Left ventricle myocardium superior (tissue), 1 donor: ENCODE measurements at regions not wholly inside any gene's neighbourhood (a gene's known extent, or its start where the extent isn't known, plus 50 kb on each side); places are given as distances from the start of the nearest gene placed in this dataset.

ENCODE experiments used
- ATAC-seq: fragments of 200-7000 bp; cut with Tn5 transposase; one replicate; pipeline ENCODE4 v1.9.1; 2020; ENCODE audit warnings: mild to moderate bottlenecking, moderate library complexity
- DNase-seq: peaks from one replicate; pipeline ENCODE4 v3.0.0-alpha.2; 2020
- intact Hi-C: fragments of 100-400 bp; cut with micrococcal nuclease; formaldehyde crosslinking; loops from one replicate; pipeline ENCODE4 v1.11.0; 2022
- donor health status: DM: no; HTN: yes; CAD: no; lungs with severe emphysema.

GRCh38 chr3:30486368-30486767, 120.0 kb upstream of the TGFBR2 start:
- intact Hi-C loops, result no loop called here
- DNase-seq, result no peak

DNA sequence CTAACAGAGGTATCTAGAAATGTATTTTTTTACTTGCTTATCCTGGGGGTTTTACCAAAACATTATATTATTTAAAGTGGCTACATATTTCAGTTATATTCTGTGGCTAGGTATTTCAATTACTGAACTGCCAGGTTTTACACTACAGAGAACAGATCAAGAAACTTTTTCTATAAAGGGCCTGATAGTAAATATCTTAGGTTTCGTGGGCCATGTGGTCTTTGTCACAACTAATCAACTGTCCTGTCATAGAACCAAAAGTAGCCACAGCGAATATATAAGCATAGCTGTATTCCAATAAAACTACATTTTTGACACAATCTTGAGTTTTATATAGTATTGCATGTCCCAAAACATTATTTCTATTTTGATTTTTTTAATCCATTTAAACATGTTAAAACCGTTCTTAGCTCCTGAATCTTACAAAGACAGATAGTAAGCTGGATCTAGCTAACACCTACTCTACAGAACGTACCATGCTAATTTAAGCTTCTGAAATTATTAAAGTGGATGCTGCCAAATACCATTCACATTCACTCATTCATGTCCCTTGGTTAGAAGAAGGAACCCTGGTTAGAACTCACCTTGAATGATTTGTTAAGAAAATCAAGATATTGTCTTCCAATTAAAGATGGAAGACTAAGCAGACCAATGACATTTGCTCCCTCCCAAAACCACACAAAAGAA, 118.2 kb upstream of the TGFBR2 start:
- intact Hi-C loops, result no loop called here
- DNase-seq (no peak), ATAC-seq (peak; percentile 85)

More at GRCh38 chr3:30486368-30486767, 120.0 kb upstream of the TGFBR2 start:
- no peak for ATAC-seq

- intact Hi-C loops, result no loop called here
- DNase-seq (no peak), ATAC-seq (no peak)
These were observed 113.8 kb upstream of the TGFBR2 start for GRCh38 chr3:30492322-30493192.

DNA sequence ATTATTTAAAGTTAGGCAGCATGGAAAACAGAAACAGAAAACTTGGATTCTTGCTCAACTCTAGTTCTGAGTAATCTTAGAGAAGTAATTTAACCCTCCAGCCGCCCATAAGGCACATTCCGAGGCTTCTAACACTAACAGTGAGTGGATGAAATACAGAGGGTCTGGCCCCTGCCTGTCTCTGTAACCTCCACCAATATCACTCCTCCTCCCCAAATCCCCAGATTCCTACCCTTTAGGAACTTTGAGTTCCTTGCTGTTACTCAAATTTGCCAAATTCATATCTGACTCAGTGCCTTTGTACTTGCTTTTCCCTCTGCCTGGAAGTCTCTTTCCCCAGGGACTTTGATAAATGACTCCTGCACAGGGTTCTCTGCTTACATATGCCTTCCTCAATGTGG, 112.5 kb upstream of the TGFBR2 start:
- intact Hi-C loops, result no loop called here
- ATAC-seq, result peak; percentile 68
- DNase-seq, result no peak

DNA sequence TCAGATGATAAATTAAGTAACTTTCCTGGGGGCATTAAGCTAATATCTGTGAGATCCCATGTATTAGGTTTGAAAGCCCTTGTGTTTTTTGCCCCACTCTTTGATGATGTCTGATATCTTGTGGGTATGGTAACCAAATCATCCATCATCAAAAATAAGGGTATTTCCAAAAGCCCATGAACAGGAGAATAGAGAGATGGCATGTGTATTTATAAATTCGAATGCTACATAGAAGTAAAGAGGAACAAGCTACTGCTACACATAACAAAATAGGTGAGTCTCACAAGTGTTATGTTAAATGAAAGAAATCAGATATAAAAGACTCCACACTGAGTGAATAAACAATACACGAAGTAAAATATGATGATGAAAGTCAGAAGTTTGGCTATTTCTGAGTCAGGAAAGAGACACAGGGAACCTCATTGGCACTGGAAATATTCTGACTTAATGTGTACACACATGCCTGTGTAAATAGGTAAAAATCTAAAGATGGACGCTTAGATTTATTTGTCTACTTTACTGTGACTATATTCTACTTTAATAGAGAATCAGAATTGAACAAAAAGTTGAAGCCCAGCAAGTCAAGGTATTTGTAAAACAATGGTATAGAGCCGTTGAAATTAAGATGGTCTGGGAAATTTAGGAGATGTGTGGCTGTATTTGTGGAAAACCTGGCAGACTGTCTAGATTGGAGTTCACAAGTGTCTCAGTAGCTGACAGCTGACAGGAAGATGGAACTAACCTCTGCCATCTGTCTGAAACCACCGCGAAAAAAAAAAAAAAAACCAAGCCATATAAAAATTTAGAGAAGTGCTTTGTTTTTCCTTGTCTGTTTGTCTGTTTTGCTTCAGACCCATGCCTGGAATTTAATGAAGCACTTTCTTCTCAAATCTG, 111.0 kb upstream of the TGFBR2 start:
- ATAC-seq, result no peak

DNA sequence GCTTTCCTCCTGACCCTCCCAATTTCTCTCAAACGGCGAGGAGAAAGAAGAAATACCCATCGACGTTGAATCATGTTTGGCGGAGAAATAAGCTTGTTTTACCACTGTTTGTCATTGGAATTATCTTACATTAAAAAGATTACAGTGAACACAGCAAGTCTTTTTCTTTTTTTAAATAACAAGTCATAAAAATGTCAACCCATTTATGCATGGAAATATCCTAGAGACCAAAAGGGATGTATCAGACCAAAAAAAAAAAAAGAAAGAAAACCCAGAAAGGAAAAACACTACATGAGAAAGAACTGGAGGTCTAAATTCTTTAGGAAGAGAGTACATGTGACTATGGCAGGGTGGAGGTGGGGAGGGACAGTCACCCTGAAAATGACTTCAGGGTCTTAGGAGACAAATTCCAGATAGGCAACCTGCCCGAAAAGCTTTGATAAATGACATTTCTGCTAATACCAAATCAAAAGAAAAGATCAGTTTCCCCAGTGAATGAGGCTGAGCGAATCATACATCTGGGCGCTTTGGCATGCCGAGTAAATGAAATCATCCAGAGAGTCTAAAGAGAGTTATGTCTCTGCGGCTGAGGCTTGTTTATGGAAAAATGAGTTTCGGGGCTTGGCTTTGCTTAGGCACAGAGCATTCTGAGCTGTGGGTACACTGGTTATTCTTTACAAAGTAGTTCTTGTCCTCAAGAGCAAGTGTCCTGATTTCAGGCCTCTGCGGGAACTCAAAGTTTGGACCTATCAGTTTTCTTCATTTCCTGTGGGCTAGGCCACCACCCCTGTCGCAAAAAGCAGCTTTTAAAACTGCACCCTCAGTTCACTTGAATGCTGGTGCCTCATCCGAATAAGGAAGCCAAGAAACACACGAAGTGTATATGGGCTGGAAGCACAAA, 110.1 kb upstream of the TGFBR2 start:
- ATAC-seq (peak; percentile 76), DNase-seq (no peak)
- intact Hi-C loops, result no loop called here

More for the DNA sequence above, 111.0 kb upstream of the TGFBR2 start:
- DNase-seq, result no peak
- intact Hi-C loops, result no loop called here

- intact Hi-C loops, result no loop called here
- no peak for DNase-seq
- ATAC-seq, result peak; percentile 53
These were observed 107.8 kb upstream of the TGFBR2 start for GRCh38 chr3:30498587-30498967.

- no peak for ATAC-seq
- DNase-seq, result no peak
- intact Hi-C loops, result no loop called here
These were observed 105.6 kb upstream of the TGFBR2 start for GRCh38 chr3:30500666-30501399.

DNA sequence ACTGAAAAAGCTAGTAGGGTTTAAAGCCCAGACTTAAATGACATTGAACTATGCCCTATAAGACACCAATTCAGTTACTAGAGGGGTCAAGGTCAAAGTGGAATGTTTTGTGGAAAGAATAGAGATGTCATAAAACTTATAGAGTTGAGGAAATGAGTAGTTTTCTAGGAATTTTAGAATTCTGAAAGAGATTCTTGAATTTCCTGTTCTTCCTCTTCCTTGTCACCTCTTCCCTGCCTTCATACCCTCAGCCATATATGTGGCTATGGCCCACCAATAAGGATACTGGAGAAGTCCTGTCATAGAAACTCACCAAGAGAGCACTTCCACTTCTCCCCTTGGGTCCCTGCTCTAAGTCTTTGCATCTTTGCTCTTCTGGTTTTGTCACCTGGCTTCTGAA, 104.9 kb upstream of the TGFBR2 start:
- ATAC-seq (no peak), DNase-seq (no peak)
- intact Hi-C loops, result no loop called here

DNA sequence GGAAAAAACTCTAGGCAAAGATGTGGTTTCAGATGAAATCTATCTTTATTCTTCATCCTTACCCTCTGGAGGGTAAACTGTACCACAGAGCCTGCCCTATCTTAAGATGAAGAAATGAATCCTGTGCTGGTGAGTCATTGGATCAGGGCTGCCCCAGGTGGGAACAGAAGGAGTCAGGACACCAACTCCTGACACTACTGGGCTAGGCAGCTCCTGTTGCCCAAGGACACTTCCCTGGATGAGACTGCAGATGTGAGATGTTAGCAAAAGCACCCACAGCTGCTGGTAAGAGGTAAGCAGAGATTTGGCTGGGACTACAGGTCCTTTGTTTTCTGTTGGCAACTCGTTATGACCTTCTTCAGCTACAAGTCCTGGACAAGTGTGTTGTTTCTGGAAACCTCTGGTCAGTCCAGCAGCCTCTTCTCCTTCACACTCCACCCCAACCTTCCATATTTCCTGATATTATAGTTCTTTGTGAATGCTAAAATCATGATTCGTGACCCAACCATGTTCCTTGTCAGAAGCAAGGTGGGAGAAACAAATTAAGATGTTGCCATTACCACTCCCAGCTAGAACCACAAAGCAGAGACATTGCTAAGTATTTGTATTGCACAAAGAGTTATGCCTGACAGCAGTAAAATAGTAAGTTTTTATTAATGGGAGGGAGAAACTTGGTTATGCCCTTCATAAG, 104.2 kb upstream of the TGFBR2 start:
- DNase-seq (no peak), ATAC-seq (no peak)
- intact Hi-C loops, result no loop called here

DNA sequence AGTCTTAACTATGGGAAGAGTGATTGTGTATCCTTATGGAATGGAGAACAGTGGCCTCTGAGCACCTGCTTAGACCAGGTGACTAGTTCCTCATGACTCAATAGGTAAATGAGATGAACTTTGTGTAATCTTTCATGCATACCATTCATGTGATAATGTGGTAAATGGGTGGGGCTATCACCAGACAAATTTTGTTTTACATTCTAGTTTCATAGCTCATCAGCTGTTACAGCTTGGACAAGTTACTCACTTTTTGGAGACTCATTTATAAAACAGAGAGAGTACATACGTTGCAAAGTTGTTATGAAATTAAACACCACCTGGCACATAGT, 103.7 kb upstream of the TGFBR2 start:
- DNase-seq, result no peak
- intact Hi-C loops, result no loop called here
- no peak for ATAC-seq

- intact Hi-C loops, result no loop called here
- DNase-seq, result no peak
- no peak for ATAC-seq
These were observed 103.0 kb upstream of the TGFBR2 start for GRCh38 chr3:30503446-30503845.

DNA sequence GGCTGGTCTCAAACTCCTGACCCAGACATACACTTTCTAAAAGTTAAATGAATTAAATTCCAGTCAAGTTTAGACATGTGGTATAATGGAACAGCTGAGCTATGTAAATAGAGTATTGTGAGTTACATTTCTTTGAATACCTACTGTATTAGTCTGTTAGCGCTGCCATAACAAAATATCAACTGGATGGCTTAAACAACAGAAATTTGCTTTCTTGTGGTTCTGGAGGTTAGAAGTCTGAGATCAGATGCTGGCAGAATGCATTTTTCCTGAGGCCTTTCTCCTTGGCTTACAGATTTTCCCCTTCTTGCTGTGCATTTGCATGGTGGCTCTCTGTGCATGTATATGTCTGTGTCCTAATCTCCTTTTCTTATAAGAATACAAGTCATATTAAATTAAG, 101.5 kb upstream of the TGFBR2 start:
- ATAC-seq, result no peak
- no peak for DNase-seq
- intact Hi-C loops, result no loop called here

- no peak for DNase-seq
- intact Hi-C loops, result no loop called here
- ATAC-seq, result no peak
These were observed 100.4 kb upstream of the TGFBR2 start for GRCh38 chr3:30505866-30506520.

DNA sequence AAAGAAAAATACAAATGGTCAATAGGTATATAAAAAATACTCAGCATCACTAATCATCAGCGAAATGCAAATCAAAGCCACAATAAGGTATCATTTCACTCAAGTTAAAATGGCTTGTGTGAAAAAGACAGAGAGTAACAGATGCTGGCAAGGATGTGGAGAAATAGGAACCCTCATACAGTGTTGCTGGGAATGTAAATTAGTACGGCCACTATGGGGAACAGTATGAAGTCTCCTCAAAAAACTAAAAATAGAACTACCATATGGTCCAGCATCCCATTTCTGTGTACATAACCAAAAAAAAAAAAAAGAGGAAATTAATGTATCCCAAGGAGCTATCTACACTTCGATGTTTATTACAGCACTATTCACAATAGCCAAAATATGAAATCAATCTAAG, 98.1 kb upstream of the TGFBR2 start:
- intact Hi-C loops, result no loop called here
- DNase-seq (no peak), ATAC-seq (no peak)

DNA sequence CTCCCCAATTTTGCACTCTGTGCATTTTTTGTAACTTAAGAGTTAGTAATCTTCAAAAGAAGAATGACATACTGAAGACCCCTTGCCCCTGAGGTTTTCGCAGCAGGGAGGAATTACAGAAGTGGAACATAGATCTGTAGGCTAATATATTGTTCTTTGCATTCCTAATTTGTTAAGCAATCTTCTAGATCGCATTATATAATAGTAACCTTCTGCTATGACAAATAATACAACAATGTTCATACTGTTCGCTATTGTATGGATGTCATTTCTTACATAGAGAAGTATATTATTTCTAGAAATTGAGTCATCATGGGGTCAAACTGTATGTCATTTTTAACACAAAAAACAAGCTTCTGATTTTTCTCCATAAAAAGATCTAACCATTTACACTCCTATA, 95.8 kb upstream of the TGFBR2 start:
- ATAC-seq (no peak), DNase-seq (no peak)
- intact Hi-C loops, result no loop called here

GRCh38 chr3:30511524-30512251, 94.7 kb upstream of the TGFBR2 start:
- intact Hi-C loops, result no loop called here
- no peak for DNase-seq
- peak; percentile 94 for ATAC-seq
